H1 (cell line): ENCODE measurements at regions not wholly inside any gene's neighbourhood (a gene's known extent, or its start where the extent isn't known, plus 50 kb on each side); places are given as distances from the start of the nearest gene placed in this dataset.

ENCODE experiments used
- CTCF ChIA-PET: fragments of 300-600 bp; sonication (Branson Sonifier 250); formaldehyde crosslinking; loops from one replicate; lab custom pipeline; 2021; ENCODE audit not compliant: partially characterized antibody; lab: Charles Lee
- POLR2A ChIA-PET: fragments of 300-600 bp; sonication (Branson Sonifier 250); formaldehyde crosslinking; loops from one replicate; lab custom pipeline; 2021; ENCODE audit warnings: inconsistent platforms; ENCODE audit not compliant: partially characterized antibody; lab: Charles Lee
- DNase-seq, 2 experiments: peaks; one replicate each; pipeline versions ENCODE4 v3.0.0 to v3.0.0-alpha.2; 2010 to 2022; ENCODE audit warnings: low spot score in 2 of 2, low read depth in 1 of 2, mixed read lengths in 1 of 2
- FAIRE-seq: peaks from 2 replicates; lab custom pipeline; 2011; peaks lifted over from hg19 to GRCh38; lab: Jason Lieb, UNC
- H2AFZ ChIP-seq: 2 replicates; pipeline ENCODE4 v1.8.1; 2012; ENCODE audit warnings: low read length, inconsistent platforms
- H2AK5ac ChIP-seq: 2 replicates; pipeline ENCODE4 v1.6.1; 2013; ENCODE audit warnings: low read depth, low read length
- H2BK120ac ChIP-seq: replicated peaks from 2 replicates; pipeline ENCODE3; 2013; ENCODE audit warnings: low read depth, low read length, inconsistent platforms
- H2BK12ac ChIP-seq: 2 replicates; pipeline ENCODE4 v1.6.1; 2013; ENCODE audit warnings: low read depth, low read length
- H2BK15ac ChIP-seq: 2 replicates; pipeline ENCODE4 v1.6.1; 2013; ENCODE audit warnings: low read length
- H2BK20ac ChIP-seq: 2 replicates; pipeline ENCODE4 v1.6.1; 2013; ENCODE audit warnings: low read length
- H2BK5ac ChIP-seq: 2 replicates; pipeline ENCODE4 v1.6.1; 2013; ENCODE audit warnings: low read depth, low read length
- H3K14ac ChIP-seq: 2 replicates; pipeline ENCODE4 v1.6.1; 2013; ENCODE audit warnings: inconsistent platforms; ENCODE audit not compliant: insufficient read length
- H3K18ac ChIP-seq: 2 replicates; pipeline ENCODE4 v1.6.1; 2013; ENCODE audit warnings: low read length; ENCODE audit errors: extremely low read depth
- H3K23ac ChIP-seq: 2 replicates; pipeline ENCODE4 v1.6.1; 2013; ENCODE audit warnings: inconsistent platforms; ENCODE audit not compliant: insufficient read length
- H3K23me2 ChIP-seq: 2 replicates; pipeline ENCODE4 v1.6.1; 2013; ENCODE audit warnings: low read depth, low read length
- H3K27ac ChIP-seq: 2 replicates; pipeline ENCODE4 v1.6.1; 2011; ENCODE audit warnings: low read depth, low read length, inconsistent platforms
- H3K27me3 ChIP-seq, 4 experiments: replicated peaks in 1 of 4; 1 replicate in 1 of 4; 2 replicates in 3 of 4; pipeline versions ENCODE4 v1.6.1 to v1.8.1; 2011 to 2013; ENCODE audit warnings: low read length in 3 of 4, mild to moderate bottlenecking in 3 of 4, inconsistent platforms in 2 of 4, mixed read lengths in 2 of 4, moderate library complexity in 1 of 4; ENCODE audit not compliant: control insufficient read depth in 3 of 4, insufficient read depth in 3 of 4; ENCODE audit errors: extremely low read depth in 1 of 4
- H3K36me3 ChIP-seq, 4 experiments: 2 replicates each; pipeline versions ENCODE4 v1.6.1 to v1.8.1; 2011 to 2013; ENCODE audit warnings: mild to moderate bottlenecking in 4 of 4, low read length in 3 of 4, moderate library complexity in 2 of 4, control low read depth in 1 of 4, inconsistent platforms in 1 of 4; ENCODE audit not compliant: insufficient read depth in 4 of 4, control insufficient read depth in 2 of 4
- H3K4ac ChIP-seq: replicated peaks from 2 replicates; pipeline ENCODE3; 2013; ENCODE audit warnings: low read length, low read depth, mixed read lengths, inconsistent platforms; ENCODE audit not compliant: insufficient read length
- H3K4me1 ChIP-seq, 4 experiments: replicated peaks in 1 of 4; 1 replicate in 1 of 4; 2 replicates in 3 of 4; pipeline versions ENCODE4 v1.6.1 to v1.8.1; 2011 to 2013; ENCODE audit warnings: low read length in 3 of 4, inconsistent platforms in 2 of 4, mixed read lengths in 1 of 4; ENCODE audit not compliant: insufficient read depth in 4 of 4, control insufficient read depth in 3 of 4
- H3K4me2 ChIP-seq, 2 experiments: 2 replicates each; pipeline versions ENCODE4 v1.6.1 to v1.8.1; 2011 to 2013; ENCODE audit warnings: low read depth in 2 of 2, low read length in 2 of 2, control low read depth in 1 of 2, inconsistent platforms in 1 of 2, mild to moderate bottlenecking in 1 of 2; ENCODE audit not compliant: insufficient read depth in 1 of 2
- H3K4me3 ChIP-seq, 4 experiments: fragments of 200-600, 300-600 bp in 1 of 4; sonication (generic), shearing (Covaris generic), sonication (Bioruptor Twin) in 1 of 4; 2 replicates each; pipeline versions ENCODE4 v1.5.1 to v1.8.1; 2011 to 2016; ENCODE audit warnings: low read length in 4 of 4, low read depth in 3 of 4, control low read depth in 2 of 4, inconsistent platforms in 2 of 4, mild to moderate bottlenecking in 2 of 4, mixed read lengths in 1 of 4, moderate library complexity in 1 of 4; ENCODE audit not compliant: insufficient read depth in 2 of 4; ENCODE audit errors: extremely low read depth in 1 of 4
- H3K56ac ChIP-seq: replicated peaks from 2 replicates; pipeline ENCODE3; 2013; ENCODE audit warnings: low read depth, mild to moderate bottlenecking, mixed read lengths, low read length, inconsistent platforms; ENCODE audit not compliant: insufficient read length
- H3K79me1 ChIP-seq: 2 replicates; pipeline ENCODE4 v1.6.1; 2013; ENCODE audit warnings: low read depth, low read length, control low read depth
- H3K79me2 ChIP-seq, 2 experiments: 2 replicates each; pipeline versions ENCODE4 v1.6.1 to v1.8.1; 2012 to 2013; ENCODE audit warnings: low read length in 2 of 2, mild to moderate bottlenecking in 2 of 2, inconsistent platforms in 1 of 2; ENCODE audit not compliant: insufficient read depth in 2 of 2, control insufficient read depth in 1 of 2
- H3K9ac ChIP-seq, 4 experiments: replicated peaks in 1 of 4; 1 replicate in 1 of 4; 2 replicates in 3 of 4; pipeline versions ENCODE4 v1.6.1 to v1.8.1; 2011 to 2013; ENCODE audit warnings: low read depth in 3 of 4, low read length in 3 of 4, control low read depth in 2 of 4, mild to moderate bottlenecking in 2 of 4, moderate library complexity in 2 of 4, inconsistent platforms in 1 of 4; ENCODE audit errors: extremely low read depth in 1 of 4
- H3K9me3 ChIP-seq, 2 experiments: 2 replicates each; pipeline versions ENCODE4 v1.6.1 to v1.8.1; 2012 to 2013; ENCODE audit warnings: mild to moderate bottlenecking in 2 of 2, moderate library complexity in 2 of 2, control low read depth in 1 of 2, inconsistent platforms in 1 of 2, low read depth in 1 of 2, low read length in 1 of 2, mixed read lengths in 1 of 2; ENCODE audit not compliant: insufficient read depth in 2 of 2
- H4K20me1 ChIP-seq, 2 experiments: replicated peaks in 1 of 2; 2 replicates each; pipeline versions ENCODE3 to v1.8.1; 2011 to 2013; ENCODE audit warnings: inconsistent platforms in 2 of 2, low read length in 2 of 2, mild to moderate bottlenecking in 1 of 2; ENCODE audit not compliant: insufficient read depth in 2 of 2, control insufficient read depth in 1 of 2
- H4K5ac ChIP-seq: 2 replicates; pipeline ENCODE4 v1.6.1; 2013; ENCODE audit warnings: low read length, low read depth, mixed read lengths, inconsistent platforms; ENCODE audit not compliant: insufficient read length
- H4K8ac ChIP-seq: 2 replicates; pipeline ENCODE4 v1.8.0; 2013; ENCODE audit warnings: mild to moderate bottlenecking, moderate library complexity, low read length, inconsistent platforms; ENCODE audit not compliant: insufficient read depth; ENCODE audit errors: extremely low read depth
- H4K91ac ChIP-seq: replicated peaks from 2 replicates; pipeline ENCODE3; 2013; ENCODE audit warnings: low read length, mixed read lengths, inconsistent platforms; ENCODE audit not compliant: insufficient read length
- BCL11A ChIP-seq, 2 experiments: IDR thresholded peaks; one replicate each; pipeline ENCODE4 v1.6.1; 2011; ENCODE audit warnings: low read depth in 2 of 2, low read length in 2 of 2, mild to moderate bottlenecking in 2 of 2
- BRCA1 ChIP-seq: IDR thresholded peaks from 2 replicates; pipeline ENCODE4 v1.6.1; 2012; ENCODE audit warnings: low read depth, low read length, improper control_type of control experiment
- CTBP2 ChIP-seq: IDR thresholded peaks from 2 replicates; pipeline ENCODE4 v1.7.0; 2011; ENCODE audit warnings: borderline replicate concordance, mild to moderate bottlenecking, moderate library complexity, mixed read lengths, low read length; ENCODE audit not compliant: insufficient read depth, insufficient read length
- KDM1A ChIP-seq: fragments of 200-600, 300-600 bp; sonication (generic); IDR thresholded peaks from 2 replicates; pipeline ENCODE4 v1.7.1; 2016; ENCODE audit warnings: mild to moderate bottlenecking, low read length, borderline replicate concordance
- NANOG ChIP-seq: IDR thresholded peaks from 2 replicates; pipeline ENCODE4 v1.6.1; 2011; ENCODE audit warnings: low read length, low read depth, mild to moderate bottlenecking, inconsistent platforms; ENCODE audit not compliant: insufficient read depth, poor library complexity, severe bottlenecking
- RNF2 ChIP-seq: fragments of 200-900, 300-1000 bp; sonication (generic); IDR thresholded peaks from 2 replicates; pipeline ENCODE4 v1.7.1; 2016; ENCODE audit warnings: borderline replicate concordance, low read depth, mild to moderate bottlenecking, antibody characterized with exemption, low read length; ENCODE audit not compliant: poor library complexity, severe bottlenecking; ENCODE audit errors: missing control alignments
- SAP30 ChIP-seq: fragments of 300-600 bp; sonication (generic); IDR thresholded peaks from 2 replicates; pipeline ENCODE4 v1.7.1; 2012; ENCODE audit warnings: low read length, moderate library complexity, mild to moderate bottlenecking, inconsistent platforms; ENCODE audit not compliant: insufficient read depth, insufficient replicate concordance
- SIRT6 ChIP-seq: IDR thresholded peaks from one replicate; pipeline ENCODE4 v1.7.1; 2012; ENCODE audit warnings: low read length, inconsistent platforms
- SUZ12 ChIP-seq: fragments of 200-600 bp; sonication (generic); IDR thresholded peaks from 2 replicates; pipeline ENCODE4 v1.6.1; 2012; ENCODE audit warnings: mild to moderate bottlenecking, inconsistent platforms, low read length, moderate library complexity, mixed read lengths
- TAF1 ChIP-seq: IDR thresholded peaks from 2 replicates; pipeline ENCODE4 v1.6.1; 2011; ENCODE audit warnings: mild to moderate bottlenecking, low read depth, low read length
- TAF7 ChIP-seq: optimal IDR thresholded peaks from 2 replicates; pipeline ENCODE3; 2011; ENCODE audit warnings: low read depth, mild to moderate bottlenecking, inconsistent platforms, low read length, moderate library complexity, borderline replicate concordance
- TCF12 ChIP-seq: IDR thresholded peaks from 2 replicates; pipeline ENCODE4 v1.6.1; 2011; ENCODE audit warnings: low read depth, mild to moderate bottlenecking, low read length
- YY1 ChIP-seq: IDR thresholded peaks from 2 replicates; pipeline ENCODE4 v1.6.1; 2011; ENCODE audit warnings: low read depth, mild to moderate bottlenecking, low read length
- WGBS, 2 experiments: shearing (Covaris generic) in 1 of 2; methylation state at CpG; one replicate each; pipeline versions ENCODE4 v1.1.6 to v1.1.7; 2013 to 2015; ENCODE audit warnings: low lambda C conversion rate in 2 of 2, mixed read lengths in 2 of 2, inconsistent platforms in 1 of 2, low coverage in 1 of 2, missing lambda C conversion rate in 1 of 2; ENCODE audit not compliant: insufficient replicate concordance in 2 of 2, insufficient coverage in 1 of 2, insufficient read length in 1 of 2; ENCODE audit errors: extremely low coverage in 1 of 2, missing lambda C conversion rate in 1 of 2; 5-methylcytosine and 5-hydroxymethylcytosine counted together

GRCh38 chr12:11963841-11964471, 106.8 kb upstream of the BCL2L14 start:
- POLR2A ChIA-PET = interaction anchor here (1.2 kb wide), 1 partner anchor 46 kb away, joined by 3 read pairs; no protein-coding TSS in a partner anchor
- CTCF ChIA-PET = interaction anchor here (0.6 to 1.7 kb wide), 5 partner anchors 15 to 477 kb away, joined by 3 to 4 read pairs (median 3); no protein-coding TSS in a partner anchor
- TF ChIP-seq TAF7 (no peak), SIRT6 (no peak), BRCA1 (no peak), SAP30 (no peak), BCL11A (IDR thresholded peaks at IDR 0.05; ENCODE audit: low read depth in 2 of 2, low read length in 2 of 2) (no peak), NANOG (no peak), RNF2 (no peak), CTBP2 (no peak), TCF12 (no peak), TAF1 (no peak), YY1 (no peak), KDM1A (no peak), SUZ12 (no peak)

More at GRCh38 chr12:11963841-11964471, 106.8 kb upstream of the BCL2L14 start:
- Histone ChIP-seq H3K18ac (no peak overlapping the region), H2AK5ac (no peak overlapping the region), H3K9ac (no peak overlapping the region), H4K20me1 (no peaks in the 10 kb centered on the region), H2AFZ (peak overlapping the region; percentile 58; the same call in 1 of the 2 replicates), H4K8ac (no peak overlapping the region), H3K4ac (no peak overlapping the region), H3K79me1 (no peaks in the 10 kb centered on the region), H3K36me3 (no peaks in the 10 kb centered on the region), H3K14ac (no peak overlapping the region), H3K4me1 (peaks cover 0 to 2% (median 0%) of the 10 kb centered on the region in 4 experiments; a peak in 3 of 7 replicates), H3K27me3 (no peaks in the 10 kb centered on the region), H4K91ac (no peak overlapping the region), H3K23ac (no peak overlapping the region), H3K23me2 (no peaks in the 10 kb centered on the region; the same call in 1 of the 2 replicates), H4K5ac (no peak overlapping the region), H2BK12ac (no peak overlapping the region), H2BK120ac (no peak overlapping the region), H3K27ac (no peak overlapping the region), H2BK20ac (no peak overlapping the region), H3K9me3 (no peaks in the 10 kb centered on the region), H2BK5ac (0 out of 2 replicates have a peak overlapping the region, but pooled peaks have one; percentile 22), H3K4me3 (no peak overlapping the region), H3K4me2 (no peak overlapping the region), H2BK15ac (no peak overlapping the region), H3K56ac (no peak overlapping the region), H3K79me2 (no peaks in the 10 kb centered on the region)
- whole genome bisulfite sequencing, 2 experiments = 87% methylated on average over 12 of the region's 12 CpGs; no CpG with 5 or more reads in 1 of the 2 experiments
- no peak for FAIRE-seq
- DNase-seq = no peak
